KMS-11 (cell line): ENCODE measurements at regions not wholly inside any gene's neighbourhood (a gene's known extent, or its start where the extent isn't known, plus 50 kb on each side); places are given as distances from the start of the nearest gene placed in this dataset.
"Not testable (repeated sequence)": the region's sequence is repeated elsewhere in the genome, so short reads cannot be mapped to it uniquely, and the experiment has no call there.

Experiments used
- H2AFZ ChIP-seq: fragments of 200-600 bp; sonication (generic); 2 replicates; pipeline ENCODE4 v1.6.1; 2016; ENCODE audit warnings: antibody characterized with exemption, mixed run types, low read depth
- H3K27ac ChIP-seq: fragments of 200-600 bp; sonication (generic); 2 replicates; pipeline ENCODE4 v1.6.1; 2016; ENCODE audit warnings: mild to moderate bottlenecking, mixed run types
- H3K27me3 ChIP-seq: fragments of 200-600 bp; sonication (generic); 2 replicates; pipeline ENCODE4 v1.6.1; 2017; ENCODE audit warnings: mild to moderate bottlenecking, low read depth, mixed run types, moderate library complexity; ENCODE audit not compliant: insufficient read depth
- H3K36me3 ChIP-seq: fragments of 200-600 bp; sonication (generic); 2 replicates; pipeline ENCODE4 v1.6.1; 2017; ENCODE audit warnings: mild to moderate bottlenecking, mixed run types; ENCODE audit not compliant: insufficient read depth
- H3K4me1 ChIP-seq: fragments of 200-600 bp; sonication (generic); 2 replicates; pipeline ENCODE4 v1.6.1; 2016; ENCODE audit warnings: mild to moderate bottlenecking, low read depth, mixed run types; ENCODE audit not compliant: poor library complexity, severe bottlenecking
- H3K4me2 ChIP-seq: fragments of 200-600 bp; sonication (generic); 2 replicates; pipeline ENCODE4 v1.7.0; 2016; ENCODE audit warnings: mild to moderate bottlenecking, mixed run types
- H3K4me3 ChIP-seq: fragments of 200-600 bp; sonication (generic); IDR thresholded peaks from 2 replicates; pipeline ENCODE4 v1.6.1; 2017; ENCODE audit warnings: low read depth, low read length, mixed read lengths; ENCODE audit not compliant: insufficient read depth
- H3K79me2 ChIP-seq: fragments of 200-600 bp; sonication (generic); 2 replicates; pipeline ENCODE4 v1.6.1; 2016; ENCODE audit warnings: low read depth, mixed run types; ENCODE audit not compliant: insufficient read depth
- H3K9ac ChIP-seq: fragments of 200-600 bp; sonication (generic); 2 replicates; pipeline ENCODE4 v1.6.1; 2016; ENCODE audit warnings: mild to moderate bottlenecking, mixed run types
- H4K20me1 ChIP-seq: fragments of 200-600 bp; sonication (generic); 2 replicates; pipeline ENCODE4 v1.6.1; 2016; ENCODE audit warnings: mild to moderate bottlenecking, mixed run types; ENCODE audit not compliant: insufficient read depth
- TF ChIP-seq, protein P1 (sequence below): fragments of 200-600 bp; sonication (generic); conservative IDR thresholded peaks from 2 replicates; pipeline ENCODE4 v1.6.1; 2017; ENCODE audit warnings: low read depth, mild to moderate bottlenecking, antibody characterized with exemption, low read length, moderate library complexity, mixed read lengths

DNA sequence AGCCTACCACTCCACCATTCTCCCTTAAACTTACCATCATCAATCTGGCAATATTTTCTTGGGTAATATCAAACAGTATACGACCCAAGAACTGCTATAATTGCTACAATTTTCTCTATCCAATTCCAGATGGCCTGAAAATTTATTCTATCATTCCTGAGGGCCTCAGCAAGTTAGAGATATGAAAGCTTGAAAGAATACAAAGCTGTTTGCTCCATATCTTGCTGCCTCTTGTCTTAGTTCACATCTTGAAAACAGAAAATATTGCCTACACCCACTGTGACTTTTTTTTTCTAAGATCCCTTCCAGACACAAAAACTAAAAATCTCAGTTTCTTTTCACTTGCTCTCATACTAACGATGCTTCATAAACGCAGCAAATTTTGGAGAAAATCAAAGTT lies 898.9 kb downstream of the OTOL1 start:
- H4K20me1 ChIP-seq, result no peaks in the 10 kb centered on the region
- no peaks in the 10 kb centered on the region for H3K4me1 ChIP-seq
- H3K27ac ChIP-seq, result no peak overlapping the region
- H3K79me2 ChIP-seq, result no peaks in the 10 kb centered on the region
- H3K4me3 ChIP-seq, result no peak overlapping the region
- H2AFZ ChIP-seq, result no peak overlapping the region
- no peak overlapping the region for H3K9ac ChIP-seq
- H3K27me3 ChIP-seq, result no peaks in the 10 kb centered on the region
- no peak overlapping the region for H3K4me2 ChIP-seq
- TF ChIP-seq, protein P1, sequence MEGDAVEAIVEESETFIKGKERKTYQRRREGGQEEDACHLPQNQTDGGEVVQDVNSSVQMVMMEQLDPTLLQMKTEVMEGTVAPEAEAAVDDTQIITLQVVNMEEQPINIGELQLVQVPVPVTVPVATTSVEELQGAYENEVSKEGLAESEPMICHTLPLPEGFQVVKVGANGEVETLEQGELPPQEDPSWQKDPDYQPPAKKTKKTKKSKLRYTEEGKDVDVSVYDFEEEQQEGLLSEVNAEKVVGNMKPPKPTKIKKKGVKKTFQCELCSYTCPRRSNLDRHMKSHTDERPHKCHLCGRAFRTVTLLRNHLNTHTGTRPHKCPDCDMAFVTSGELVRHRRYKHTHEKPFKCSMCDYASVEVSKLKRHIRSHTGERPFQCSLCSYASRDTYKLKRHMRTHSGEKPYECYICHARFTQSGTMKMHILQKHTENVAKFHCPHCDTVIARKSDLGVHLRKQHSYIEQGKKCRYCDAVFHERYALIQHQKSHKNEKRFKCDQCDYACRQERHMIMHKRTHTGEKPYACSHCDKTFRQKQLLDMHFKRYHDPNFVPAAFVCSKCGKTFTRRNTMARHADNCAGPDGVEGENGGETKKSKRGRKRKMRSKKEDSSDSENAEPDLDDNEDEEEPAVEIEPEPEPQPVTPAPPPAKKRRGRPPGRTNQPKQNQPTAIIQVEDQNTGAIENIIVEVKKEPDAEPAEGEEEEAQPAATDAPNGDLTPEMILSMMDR, result no peak
- H3K36me3 ChIP-seq, result no peaks in the 10 kb centered on the region

DNA sequence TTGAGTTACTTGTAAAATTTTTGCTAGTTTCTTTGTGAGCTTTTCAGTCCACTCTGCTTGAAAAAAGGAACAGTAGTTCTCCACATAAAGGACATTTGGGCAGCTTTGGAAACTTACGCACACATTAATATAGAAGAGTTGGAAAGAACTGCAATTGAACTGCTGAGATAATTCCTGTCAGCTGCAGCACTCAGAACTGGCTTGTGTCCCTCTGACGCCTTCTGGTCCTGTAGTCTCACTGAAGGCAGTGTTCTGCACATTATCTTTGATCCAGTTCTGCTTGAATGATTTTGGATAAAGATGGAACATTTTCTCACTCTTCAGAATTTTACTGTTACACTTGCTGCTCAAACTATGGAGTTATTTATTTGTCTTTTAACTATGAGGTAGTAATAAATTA lies 901.9 kb downstream of the OTOL1 start:
- Histone ChIP-seq H3K79me2 (no peaks in the 10 kb centered on the region), H3K27me3 (no peaks in the 10 kb centered on the region), H2AFZ (no peak overlapping the region), H3K4me2 (no peak overlapping the region), H3K9ac (no peak overlapping the region), H3K4me3 (no peak overlapping the region), H3K36me3 (no peaks in the 10 kb centered on the region), H3K4me1 (no peaks in the 10 kb centered on the region), H3K27ac (no peak overlapping the region), H4K20me1 (no peaks in the 10 kb centered on the region)
- TF ChIP-seq, protein P1, result no peak

DNA sequence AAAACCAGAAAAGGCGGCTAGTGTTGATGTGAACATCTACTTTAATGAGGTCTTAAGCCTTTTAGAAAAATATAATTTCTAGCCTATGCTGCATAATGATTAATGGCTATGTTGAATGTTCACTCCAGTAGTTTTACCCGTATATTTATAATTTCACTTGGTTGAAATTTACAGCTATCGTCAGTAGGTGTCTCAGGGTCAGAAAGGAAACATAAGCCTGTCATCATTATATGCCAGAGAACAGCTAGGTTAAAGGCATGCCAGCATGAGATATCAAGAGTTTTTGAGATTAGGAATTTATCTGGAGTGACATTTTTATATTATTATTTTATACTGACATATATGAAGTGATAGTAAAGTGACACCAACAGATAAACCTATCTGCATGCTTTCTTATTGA lies 904.1 kb downstream of the OTOL1 start:
- Histone ChIP-seq H3K27me3 (no peaks in the 10 kb centered on the region), H3K27ac (no peak overlapping the region), H3K9ac (no peak overlapping the region), H3K4me1 (no peaks in the 10 kb centered on the region), H3K36me3 (no peaks in the 10 kb centered on the region), H4K20me1 (no peaks in the 10 kb centered on the region), H3K4me2 (no peak overlapping the region), H3K79me2 (no peaks in the 10 kb centered on the region), H2AFZ (no peak overlapping the region), H3K4me3 (no peak overlapping the region)
- TF ChIP-seq, protein P1, result no peak

DNA sequence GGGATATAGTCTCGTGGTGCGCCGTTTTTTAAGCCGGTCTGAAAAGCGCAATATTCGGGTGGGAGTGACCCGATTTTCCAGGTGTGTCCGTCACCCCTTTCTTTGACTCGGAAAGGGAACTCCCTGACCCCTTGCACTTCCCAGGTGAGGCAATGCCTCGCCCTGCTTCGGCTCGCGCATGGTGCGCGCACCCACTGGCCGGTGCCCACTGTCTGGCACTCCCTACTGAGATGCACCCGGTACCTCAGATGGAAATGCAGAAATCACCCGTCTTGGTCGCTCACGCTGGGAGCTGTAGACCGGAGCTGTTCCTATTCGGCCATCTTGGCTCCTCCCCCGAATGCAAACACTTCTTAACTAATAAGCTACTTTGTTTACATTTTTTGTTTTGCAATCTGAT lies 914.9 kb downstream of the OTOL1 start:
- not testable (repeated sequence) for H3K36me3 ChIP-seq, H4K20me1 ChIP-seq, H3K9ac ChIP-seq, H3K4me2 ChIP-seq, H3K4me1 ChIP-seq, H2AFZ ChIP-seq, H3K27me3 ChIP-seq, H3K4me3 ChIP-seq, H3K79me2 ChIP-seq, H3K27ac ChIP-seq

DNA sequence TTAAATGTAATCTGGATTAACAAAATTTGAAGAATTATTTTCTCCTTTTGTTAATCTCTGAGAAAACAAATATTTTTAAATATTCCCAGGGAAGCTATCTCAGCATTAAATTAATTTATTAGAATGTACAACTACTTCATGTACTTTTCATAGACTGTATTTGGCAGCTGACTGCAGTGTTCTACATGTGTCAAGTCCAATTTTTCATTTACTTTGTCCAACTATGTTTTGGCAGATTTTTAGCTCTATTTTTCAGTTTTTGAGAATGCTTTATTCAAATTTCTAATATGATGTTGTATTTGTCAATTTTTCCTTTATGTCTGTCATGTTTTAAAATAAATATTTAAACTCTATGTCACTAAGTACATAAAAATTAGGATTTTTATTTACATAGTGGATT lies 925.1 kb downstream of the OTOL1 start:
- no peak overlapping the region; the same call in 1 of the 2 replicates for H3K9ac ChIP-seq
- no peaks in the 10 kb centered on the region for H3K27me3 ChIP-seq
- no peaks in the 10 kb centered on the region for H3K79me2 ChIP-seq
- no peak overlapping the region for H3K4me2 ChIP-seq
- H2AFZ ChIP-seq, result no peak overlapping the region
- H3K27ac ChIP-seq, result no peak overlapping the region
- no peaks in the 10 kb centered on the region for H3K36me3 ChIP-seq
- H3K4me3 ChIP-seq, result no peak overlapping the region
- H4K20me1 ChIP-seq, result no peaks in the 10 kb centered on the region
- TF ChIP-seq, protein P1, result no peak
- no peaks in the 10 kb centered on the region for H3K4me1 ChIP-seq
